SU-DHL-6 (cell line): ENCODE measurements at regions not wholly inside any gene's neighbourhood (a gene's known extent, or its start where the extent isn't known, plus 50 kb on each side); places are given as distances from the start of the nearest gene placed in this dataset.

ENCODE experiments used
- H2AFZ ChIP-seq: fragments of 200-600 bp; sonication (generic); 2 replicates; pipeline ENCODE4 v1.6.1; 2014; ENCODE audit warnings: low read depth, mild to moderate bottlenecking, moderate library complexity, mixed read lengths, antibody characterized with exemption, low read length; ENCODE audit not compliant: severe bottlenecking
- H3F3A ChIP-seq: fragments of 200-600 bp; shearing (Covaris generic); 2 replicates; pipeline ENCODE4 v1.6.0; 2016; ENCODE audit warnings: antibody characterized with exemption, mild to moderate bottlenecking; ENCODE audit not compliant: insufficient read depth
- H3K27ac ChIP-seq: fragments of 200-600 bp; sonication (generic); 2 replicates; pipeline ENCODE4 v1.5.1; 2016; ENCODE audit warnings: low read depth, mild to moderate bottlenecking, low read length, moderate library complexity, mixed read lengths
- H3K27me3 ChIP-seq: fragments of 200-600 bp; sonication (generic), shearing (Covaris generic); 2 replicates; pipeline ENCODE4 v1.6.0; 2014; ENCODE audit warnings: mild to moderate bottlenecking, low read length
- H3K36me3 ChIP-seq: fragments of 200-600 bp; sonication (generic); 2 replicates; pipeline ENCODE4 v1.6.1; 2014; ENCODE audit warnings: mild to moderate bottlenecking, low read length, mixed read lengths
- H3K4me2 ChIP-seq: fragments of 300-600, 200-600 bp; shearing (Covaris generic), sonication (generic); 2 replicates; pipeline ENCODE4 v1.6.0; 2014; ENCODE audit warnings: low read length, low read depth, mild to moderate bottlenecking; ENCODE audit not compliant: poor library complexity, severe bottlenecking
- H3K4me3 ChIP-seq: fragments of 200-600 bp; sonication (generic); 2 replicates; pipeline ENCODE4 v1.5.1; 2014; ENCODE audit warnings: antibody characterized with exemption, low read length, mild to moderate bottlenecking, mixed read lengths; ENCODE audit not compliant: insufficient read depth, poor library complexity, severe bottlenecking
- H3K79me2 ChIP-seq: fragments of 200-600 bp; sonication (generic); 2 replicates; pipeline ENCODE4 v1.6.1; 2014; ENCODE audit warnings: mild to moderate bottlenecking, low read length, moderate library complexity; ENCODE audit not compliant: insufficient read depth
- H3K9ac ChIP-seq: fragments of 200-600 bp; sonication (generic); 2 replicates; pipeline ENCODE4 v1.7.0; 2014; ENCODE audit warnings: mild to moderate bottlenecking, low read length
- H3K9me2 ChIP-seq: fragments of 200-600 bp; sonication (generic); replicated peaks from 2 replicates; pipeline ENCODE4 v1.6.1; 2014; ENCODE audit warnings: low read length; ENCODE audit not compliant: insufficient read depth
- H3K9me3 ChIP-seq: fragments of 200-600 bp; sonication (generic); 2 replicates; pipeline ENCODE4 v1.6.1; 2014; ENCODE audit warnings: low read length, mixed read lengths; ENCODE audit not compliant: insufficient read depth
- H4K20me1 ChIP-seq: fragments of 200-600 bp; sonication (generic); 2 replicates; pipeline ENCODE4 v1.6.1; 2014; ENCODE audit warnings: low read depth, mild to moderate bottlenecking, antibody characterized with exemption, low read length, moderate library complexity, mixed read lengths
- CTCF ChIP-seq: fragments of 200-600 bp; sonication (generic); IDR thresholded peaks from one replicate; pipeline ENCODE4 v1.5.1; 2017; ENCODE audit warnings: antibody characterized with exemption, mild to moderate bottlenecking, low read length, moderate library complexity; ENCODE audit not compliant: insufficient read depth, poor library complexity, severe bottlenecking
- EZH2phosphoT487 ChIP-seq: fragments of 200-600 bp; sonication (generic), shearing (Covaris generic); conservative IDR thresholded peaks from 2 replicates; pipeline ENCODE4 v1.6.1; 2018; ENCODE audit warnings: mild to moderate bottlenecking, antibody characterized with exemption, low read length, moderate library complexity, mixed read lengths

GRCh38 chr4:26267087-26267486 is 53.7 kb upstream of the RBPJ start:
- Histone ChIP-seq H3K4me3 (no peak overlapping the region), H3K79me2 (no peaks in the 10 kb centered on the region), H2AFZ (no peak overlapping the region), H3K27ac (no peak overlapping the region), H3F3A (no peaks in the 10 kb centered on the region), H3K4me2 (no peak overlapping the region), H3K27me3 (no peaks in the 10 kb centered on the region), H3K36me3 (no peaks in the 10 kb centered on the region), H4K20me1 (no peaks in the 10 kb centered on the region), H3K9me3 (no peaks in the 10 kb centered on the region), H3K9ac (no peak overlapping the region), H3K9me2 (no peaks in the 10 kb centered on the region)
- TF ChIP-seq EZH2phosphoT487: no peak
- no peak for TF ChIP-seq CTCF

GRCh38 chr4:26268246-26268645 is 52.6 kb upstream of the RBPJ start:
- no peaks in the 10 kb centered on the region for H3F3A ChIP-seq
- TF ChIP-seq CTCF (no peak), EZH2phosphoT487 (no peak)
- H3K27ac ChIP-seq: no peak overlapping the region
- no peak overlapping the region for H2AFZ ChIP-seq
- no peaks in the 10 kb centered on the region for H3K9me2 ChIP-seq
- H3K36me3 ChIP-seq: no peaks in the 10 kb centered on the region
- no peaks in the 10 kb centered on the region for H4K20me1 ChIP-seq
- no peaks in the 10 kb centered on the region for H3K9me3 ChIP-seq
- H3K79me2 ChIP-seq: no peaks in the 10 kb centered on the region
- no peaks in the 10 kb centered on the region for H3K27me3 ChIP-seq
- no peak overlapping the region for H3K4me2 ChIP-seq
- H3K9ac ChIP-seq: no peak overlapping the region
- no peak overlapping the region for H3K4me3 ChIP-seq

GRCh38 chr4:26269038-26269437 is 51.8 kb upstream of the RBPJ start:
- Histone ChIP-seq H4K20me1 (no peaks in the 10 kb centered on the region), H3F3A (no peaks in the 10 kb centered on the region), H3K27me3 (no peaks in the 10 kb centered on the region), H3K9me2 (no peaks in the 10 kb centered on the region), H3K79me2 (no peaks in the 10 kb centered on the region), H3K27ac (no peak overlapping the region), H3K4me3 (no peak overlapping the region), H3K9ac (no peak overlapping the region), H3K4me2 (no peak overlapping the region), H3K36me3 (no peaks in the 10 kb centered on the region), H3K9me3 (no peaks in the 10 kb centered on the region), H2AFZ (no peak overlapping the region)
- TF ChIP-seq EZH2phosphoT487 (no peak), CTCF (no peak)
